Right renal pelvis (tissue), 4 donors: ENCODE measurements at regions not wholly inside any gene's neighbourhood (a gene's known extent, or its start where the extent isn't known, plus 50 kb on each side); places are given as distances from the start of the nearest gene placed in this dataset.

Experiments
- DNase-seq, 4 donors: peaks; one replicate each; pipeline ENCODE4 v3.0.0-alpha.2; 2013; ENCODE audit warnings: low read depth in 4 of 4, low spot score in 3 of 4, missing footprints in 1 of 4

DNA sequence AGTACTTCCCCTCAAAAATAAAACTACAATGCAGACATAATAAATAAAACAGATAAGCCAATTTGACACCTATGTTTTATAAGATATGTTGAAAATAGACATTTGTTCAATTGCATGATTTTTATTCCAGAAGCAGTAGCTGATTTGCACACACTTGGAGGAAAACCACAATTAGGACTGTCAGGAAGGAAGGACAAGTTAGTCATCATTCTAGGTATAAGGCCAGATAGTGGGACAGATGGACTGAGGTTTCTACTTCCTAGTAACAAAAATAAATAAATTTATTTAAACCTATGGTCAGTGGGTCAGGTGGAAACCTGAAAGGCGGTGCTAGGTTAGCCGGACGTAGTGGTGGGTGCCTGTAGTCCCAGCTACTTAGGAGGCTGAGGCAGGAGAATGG is 141.8 kb upstream of the RASSF8 start:
- DNase-seq = no peak

DNA sequence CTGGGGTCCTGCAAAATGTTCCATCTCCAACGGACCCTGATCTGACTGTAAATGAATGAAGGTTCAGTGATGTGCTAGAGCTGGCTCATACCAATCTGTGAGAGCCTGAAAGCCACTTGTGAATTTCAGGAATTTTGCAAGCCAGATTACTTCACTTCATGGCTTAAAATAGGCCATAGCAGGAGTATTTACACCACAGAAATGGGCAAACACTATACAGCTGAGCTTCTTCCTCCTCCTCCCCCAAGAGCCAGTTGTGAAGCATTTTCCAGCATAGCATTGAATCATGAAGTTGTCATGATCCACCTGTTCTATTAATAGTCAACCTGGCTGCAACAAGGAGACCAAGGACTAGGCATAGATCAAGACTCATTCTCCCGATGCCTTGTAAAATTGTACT is 141.3 kb upstream of the RASSF8 start:
- no peak for DNase-seq

GRCh38 chr12:25818596-25819390 is 139.7 kb upstream of the RASSF8 start:
- no peak for DNase-seq

DNA sequence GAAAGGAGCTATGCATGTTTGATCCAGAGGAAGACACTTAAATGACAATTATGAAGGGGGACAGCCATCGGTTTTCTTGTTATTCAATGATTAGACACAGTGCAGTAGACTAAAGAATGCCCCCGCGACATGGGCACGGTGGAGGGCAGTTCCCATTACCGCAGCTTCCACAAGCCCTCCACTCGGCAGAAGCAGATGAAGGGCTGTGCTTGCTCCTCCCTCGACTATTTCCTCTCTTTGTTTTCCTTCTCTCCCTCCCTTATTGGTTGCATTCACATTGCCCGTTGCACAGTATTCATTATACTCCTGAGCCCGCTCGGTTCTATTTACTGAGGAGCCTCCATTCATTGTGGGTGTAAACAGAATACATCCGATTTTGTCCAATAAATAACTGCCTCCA is 138.8 kb upstream of the RASSF8 start:
- DNase-seq = no peak

DNA sequence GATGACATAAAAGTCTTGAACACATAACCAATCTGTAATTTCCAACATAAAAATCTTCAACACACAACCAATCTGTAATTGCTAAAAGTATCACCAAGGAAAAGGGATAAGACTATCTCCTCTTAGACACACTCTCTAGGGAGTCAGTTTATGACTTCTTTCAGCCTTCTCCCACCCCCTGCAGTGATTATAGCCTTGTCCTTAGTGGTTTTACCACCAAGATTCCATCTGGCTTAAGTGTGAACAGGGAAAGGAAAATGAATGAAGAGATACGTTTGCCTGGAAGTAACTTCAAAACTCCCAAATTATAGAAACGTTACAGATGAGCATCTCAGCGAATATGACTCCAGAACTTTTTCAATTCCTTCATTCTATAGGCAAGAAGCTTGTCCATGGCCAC is 136.2 kb upstream of the RASSF8 start:
- DNase-seq = no peak

DNA sequence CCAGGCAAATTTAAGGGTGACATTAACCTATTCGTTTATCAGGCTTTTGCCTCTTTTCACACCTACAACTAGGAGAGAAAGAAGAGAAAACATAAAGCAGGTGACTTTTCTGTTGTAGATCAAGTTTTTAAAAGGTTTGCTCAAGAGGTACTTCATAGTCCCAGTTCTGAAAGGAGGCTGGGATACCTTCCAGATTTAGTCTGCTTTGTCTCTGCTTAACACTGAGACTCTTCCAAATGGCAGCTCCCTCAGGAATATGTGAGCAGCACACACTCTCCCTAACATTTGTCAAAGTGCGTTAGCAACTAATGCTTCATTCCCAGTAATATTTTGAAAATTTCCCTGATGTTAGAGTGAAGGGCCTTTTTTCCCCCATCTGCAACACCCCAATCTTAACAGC is 133.7 kb upstream of the RASSF8 start:
- DNase-seq = no peak

- DNase-seq = no peak
Measured at GRCh38 chr12:25825446-25825845, 133.0 kb upstream of the RASSF8 start.

DNA sequence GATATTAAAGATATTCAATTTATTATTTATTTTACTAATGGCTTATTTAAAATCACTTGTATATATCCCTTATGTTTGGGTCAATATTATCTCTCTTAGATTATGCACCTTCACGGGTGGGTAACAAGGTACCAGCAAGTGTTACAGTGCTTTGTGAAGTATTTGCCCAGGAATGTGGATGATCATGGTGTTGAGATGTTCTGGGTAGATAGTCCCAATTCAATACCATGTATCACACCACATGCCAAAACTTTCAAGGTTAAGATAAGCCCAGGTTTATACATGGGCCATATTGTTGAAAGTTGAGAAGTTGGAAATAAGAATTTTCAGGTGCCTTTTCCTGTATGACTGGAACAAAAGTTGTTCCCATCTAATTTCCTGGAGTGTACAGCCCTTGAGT is 131.3 kb upstream of the RASSF8 start:
- no peak for DNase-seq

DNA sequence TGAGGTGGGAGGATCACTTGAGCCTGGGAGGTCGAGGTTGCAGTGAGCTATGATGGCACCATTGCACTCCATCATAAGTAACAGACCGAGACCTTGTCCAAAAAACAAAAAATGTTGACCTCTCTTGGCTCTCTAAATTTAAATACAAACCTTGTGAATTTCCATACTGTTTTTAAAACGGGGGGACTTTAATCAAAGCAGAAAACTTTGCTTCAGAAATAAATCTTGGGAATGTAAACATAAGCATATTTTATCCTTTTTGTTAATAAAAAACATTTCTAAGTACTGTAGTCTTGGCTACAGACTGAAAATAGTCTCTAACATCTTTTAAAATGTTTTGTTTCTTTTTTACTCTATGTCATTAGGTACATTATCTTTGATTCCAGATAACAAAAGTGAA is 130.7 kb upstream of the RASSF8 start:
- no peak for DNase-seq

DNA sequence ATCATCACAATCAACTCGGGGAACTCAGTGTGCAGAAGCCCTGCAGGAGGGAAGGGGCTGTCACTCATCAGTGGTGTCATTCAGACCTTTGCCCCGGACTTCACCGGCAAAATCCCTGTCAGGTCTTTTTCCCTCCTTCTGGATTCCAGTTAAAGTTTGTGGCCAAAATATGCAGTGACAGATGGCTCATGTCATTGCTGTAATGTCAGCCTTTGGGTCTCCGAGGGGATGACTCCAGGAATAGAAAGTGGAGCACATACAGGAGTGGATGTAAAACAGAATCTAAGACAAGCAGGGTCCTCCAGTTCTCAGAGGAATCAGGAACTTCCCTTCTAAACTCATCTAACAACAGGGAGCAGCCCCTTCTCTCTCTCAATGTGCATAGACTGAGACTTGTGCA is 130.3 kb upstream of the RASSF8 start:
- DNase-seq = no peak

- no peak for DNase-seq
Measured at GRCh38 chr12:25829192-25829591, 129.3 kb upstream of the RASSF8 start.

- no peak for DNase-seq
Measured at GRCh38 chr12:25830456-25830855, 128.0 kb upstream of the RASSF8 start.

DNA sequence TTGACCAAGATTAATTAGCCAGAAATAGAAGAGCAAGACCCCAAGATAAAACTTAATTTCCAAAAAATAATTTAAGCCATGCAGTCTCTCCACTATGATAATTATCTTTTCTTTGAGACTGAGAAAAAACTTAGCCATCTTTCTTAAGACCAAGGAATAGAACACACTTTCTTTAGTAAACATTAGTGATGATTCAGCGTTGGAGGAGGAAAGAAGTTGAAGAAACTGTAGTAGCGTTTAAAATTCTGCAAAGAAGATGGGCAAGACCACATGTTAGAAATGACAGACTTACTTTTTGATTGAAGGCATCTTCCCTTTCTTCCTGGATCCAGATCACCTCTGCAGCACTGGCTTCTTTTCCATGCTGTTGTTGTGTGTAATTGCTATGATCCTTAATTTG is 124.8 kb upstream of the RASSF8 start:
- DNase-seq = no peak

- DNase-seq = no peak
Measured at GRCh38 chr12:25835385-25835784, 123.1 kb upstream of the RASSF8 start.

GRCh38 chr12:25838007-25838406 is 120.5 kb upstream of the RASSF8 start:
- no peak for DNase-seq

DNA sequence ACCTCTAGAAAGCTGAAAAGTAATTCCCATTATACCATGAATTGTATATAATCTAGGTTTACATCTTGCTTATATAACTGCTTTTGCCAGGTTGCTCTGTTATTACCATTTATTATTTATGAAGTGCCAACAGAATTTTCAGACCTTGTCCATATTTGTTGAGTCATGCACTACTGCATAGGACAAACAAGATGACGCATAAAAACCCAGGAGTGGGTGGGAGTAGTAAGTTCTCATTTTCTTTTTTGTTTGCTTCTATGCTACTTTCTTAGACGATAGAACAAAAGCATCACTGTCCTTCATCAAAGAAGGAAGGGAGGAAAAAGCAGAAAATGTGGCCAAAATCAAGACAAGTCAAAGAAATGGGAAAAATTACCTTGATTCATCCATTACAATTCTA is 119.0 kb upstream of the RASSF8 start:
- DNase-seq = no peak

GRCh38 chr12:25840678-25841465 is 117.6 kb upstream of the RASSF8 start:
- DNase-seq = no peak

GRCh38 chr12:25842254-25842653 is 116.2 kb upstream of the RASSF8 start:
- no peak for DNase-seq

- no peak for DNase-seq
Measured at GRCh38 chr12:25843976-25844375, 114.5 kb upstream of the RASSF8 start.

DNA sequence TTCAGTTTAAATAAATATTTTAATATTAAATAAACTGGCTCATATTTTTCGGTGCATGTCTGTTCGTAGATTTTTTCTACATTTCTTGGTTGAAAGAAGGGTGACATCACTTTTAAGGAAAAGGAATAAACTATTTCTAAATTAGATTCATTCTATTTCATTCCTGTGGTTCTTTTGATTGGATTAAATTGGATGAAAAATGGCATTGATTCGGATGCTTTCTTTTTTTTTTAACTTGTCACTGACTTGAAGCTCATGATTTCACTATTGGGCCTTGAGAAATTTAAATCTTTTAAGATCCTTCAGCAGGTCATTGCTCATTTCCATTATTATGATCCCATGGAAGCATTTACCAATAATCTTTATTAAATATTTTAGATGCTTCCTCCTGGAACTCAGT is 113.1 kb upstream of the RASSF8 start:
- no peak for DNase-seq

- DNase-seq = no peak
Measured at GRCh38 chr12:25852792-25853191, 105.7 kb upstream of the RASSF8 start.
